K562 (cell line): ENCODE measurements at regions not wholly inside any gene's neighbourhood (a gene's known extent, or its start where the extent isn't known, plus 50 kb on each side); places are given as distances from the start of the nearest gene placed in this dataset.

Experiments used
- ATAC-seq: fragments of 200-7000 bp; cut with Tn5 transposase; 3 replicates; pipeline ENCODE4 v1.9.1; 2020; ENCODE audit warnings: moderate library complexity
- BruUV-seq: library from RNA; stranded (reverse); fragments of 400-500 nt; replicated peaks from 2 replicates; lab custom pipeline; 2021; lab: Mats Ljungman, UMichigan
- CTCF ChIA-PET: fragments of 300-600 bp; formaldehyde crosslinking; extraction: SDS; loops from one replicate; lab custom pipeline; 2021; ENCODE audit warnings: low intra/inter-chr PET ratio; lab: Yijun Ruan, JAX
- POLR2A ChIA-PET: fragments of 300-600, 350-650 bp; sonication (Branson Sonifier 250); formaldehyde crosslinking; extraction: SDS; loops from one replicate; lab custom pipeline; 2021; ENCODE audit warnings: antibody characterized with exemption, inconsistent platforms; lab: Yijun Ruan, JAX
- DNase-seq, 4 experiments: peaks; one replicate each; pipeline versions ENCODE4 v3.0.0 to v3.0.0-alpha.2; 2011 to 2018; ENCODE audit warnings: low spot score in 3 of 4, mixed read lengths in 3 of 4; ENCODE audit errors: extremely low read depth in 1 of 4
- FAIRE-seq: peaks from 2 replicates; lab custom pipeline; 2011; peaks lifted over from hg19 to GRCh38; lab: Jason Lieb, UNC
- H2AFZ ChIP-seq: 2 replicates; pipeline ENCODE4 v1.6.0; 2011; ENCODE audit warnings: low read depth, low read length, control low read depth, inconsistent platforms
- H3K27ac ChIP-seq: fragments of 200-600 bp; 3 replicates; pipeline ENCODE4 v1.8.0; 2011; ENCODE audit warnings: low read depth, mild to moderate bottlenecking, control low read depth, inconsistent platforms, low read length, moderate library complexity, mixed read lengths; ENCODE audit errors: extremely low read depth
- H3K27me3 ChIP-seq, 2 experiments: fragments of 300-600 bp in 1 of 2; 2 replicates in 1 of 2; 3 replicates in 1 of 2; pipeline versions ENCODE4 v1.6.0 to v1.8.0; 2011; ENCODE audit warnings: inconsistent platforms in 2 of 2, low read length in 2 of 2, mild to moderate bottlenecking in 1 of 2, mixed read lengths in 1 of 2, moderate library complexity in 1 of 2; ENCODE audit not compliant: control insufficient read depth in 2 of 2, insufficient read depth in 2 of 2
- H3K36me3 ChIP-seq: fragments of 300-600 bp; 3 replicates; pipeline ENCODE4 v1.8.0; 2011; ENCODE audit warnings: mild to moderate bottlenecking, low read length, inconsistent platforms; ENCODE audit not compliant: control insufficient read depth, insufficient read depth
- H3K4me1 ChIP-seq, 2 experiments: fragments of 200-600 bp in 1 of 2; replicated peaks in 1 of 2; 2 replicates in 1 of 2; 3 replicates in 1 of 2; pipeline versions ENCODE4 v1.5.1 to v1.8.0; 2011; ENCODE audit warnings: inconsistent platforms in 2 of 2, low read length in 2 of 2, mild to moderate bottlenecking in 1 of 2, mixed read lengths in 1 of 2, moderate library complexity in 1 of 2; ENCODE audit not compliant: control insufficient read depth in 2 of 2, insufficient read depth in 2 of 2
- H3K4me2 ChIP-seq: 2 replicates; pipeline ENCODE4 v1.6.1; 2011; ENCODE audit warnings: low read length, control low read depth, inconsistent platforms, mixed read lengths; ENCODE audit not compliant: insufficient read depth
- H3K4me3 ChIP-seq: fragments of 200-600 bp; sonication (generic), shearing (Covaris generic); 2 replicates; pipeline ENCODE4 v1.5.1; 2016; ENCODE audit warnings: control low read depth, inconsistent platforms
- H3K79me2 ChIP-seq: fragments of 200-600 bp; 3 replicates; pipeline ENCODE4 v1.8.0; 2011; ENCODE audit warnings: low read length, inconsistent platforms; ENCODE audit not compliant: control insufficient read depth, insufficient read depth
- H3K9ac ChIP-seq, 2 experiments: 2 replicates each; pipeline versions ENCODE4 v1.6.0 to v1.6.1; 2011; ENCODE audit warnings: low read depth in 2 of 2, low read length in 2 of 2, control low read depth in 1 of 2, inconsistent platforms in 1 of 2, mild to moderate bottlenecking in 1 of 2, mixed read lengths in 1 of 2; ENCODE audit not compliant: insufficient read depth in 1 of 2
- H3K9me1 ChIP-seq: one replicate; pipeline ENCODE4 v1.6.0; 2011; ENCODE audit warnings: inconsistent platforms, mild to moderate bottlenecking, low read length, moderate library complexity; ENCODE audit not compliant: control insufficient read depth, insufficient read depth
- H3K9me3 ChIP-seq: replicated peaks from 2 replicates; pipeline ENCODE4 v1.5.1; 2011; ENCODE audit warnings: low read depth, low read length, inconsistent platforms; ENCODE audit not compliant: control insufficient read depth, insufficient read depth
- H4K20me1 ChIP-seq: replicated peaks from 2 replicates; pipeline ENCODE4 v1.6.1; 2011; ENCODE audit warnings: low read length, inconsistent platforms, mixed read lengths; ENCODE audit not compliant: control insufficient read depth, insufficient read depth
- CBFA2T3 ChIP-seq: fragments of 450-650 bp; IDR thresholded peaks from 2 replicates; pipeline ENCODE4 v1.6.1; 2017
- CREM ChIP-seq: IDR thresholded peaks from 2 replicates; pipeline ENCODE4 v1.6.1; 2014; ENCODE audit warnings: antibody characterized with exemption, low read depth
- CSDE1 ChIP-seq, 2 experiments: fragments of 450-650 bp; IDR thresholded peaks; 2 replicates each; pipeline ENCODE4 v1.6.1; 2016; ENCODE audit warnings: mild to moderate bottlenecking in 1 of 2
- DNMT1 ChIP-seq: fragments of 450-650 bp; IDR thresholded peaks from 2 replicates; pipeline ENCODE4 v1.6.1; 2016; ENCODE audit warnings: antibody characterized with exemption, mild to moderate bottlenecking
- EZH2 ChIP-seq: IDR thresholded peaks from 2 replicates; pipeline ENCODE4 v1.6.1; 2012; ENCODE audit warnings: low read depth, mild to moderate bottlenecking, inconsistent platforms, low read length, borderline replicate concordance
- FOXM1 ChIP-seq, 2 experiments: fragments of 450-650 bp in 1 of 2; sonication (generic) in 1 of 2; formaldehyde crosslinking in 1 of 2; IDR thresholded peaks; 2 replicates each; pipeline versions ENCODE4 v1.6.1 to v1.9.0; 2017 to 2022; ENCODE audit warnings: low read depth in 2 of 2, mild to moderate bottlenecking in 2 of 2, missing genetic modification reagents in 1 of 2, moderate library complexity in 1 of 2
- GTF2B ChIP-seq: IDR thresholded peaks from 2 replicates; pipeline ENCODE4 v1.6.1; 2011; ENCODE audit not compliant: insufficient read length; ENCODE audit errors: extremely low read depth
- GTF2E2 ChIP-seq: fragments of 200-800 bp; sonication (Bioruptor generic); IDR thresholded peaks from 2 replicates; pipeline ENCODE4 v1.6.1; 2016; ENCODE audit warnings: missing genetic modification characterization, missing compliant biosample characterization
- GTF2F1 ChIP-seq: IDR thresholded peaks from 2 replicates; pipeline ENCODE4 v1.6.1; 2011; ENCODE audit warnings: low read depth, low read length, improper control_type of control experiment
- HDAC6 ChIP-seq: IDR thresholded peaks from 2 replicates; pipeline ENCODE4 v1.6.1; 2012; ENCODE audit warnings: low read depth, mild to moderate bottlenecking, control low read depth, inconsistent platforms, low read length, moderate library complexity
- HNRNPH1 ChIP-seq: fragments of 200-400 bp; formaldehyde crosslinking; optimal IDR thresholded peaks from 2 replicates; pipeline ENCODE3; 2017; ENCODE audit warnings: low read depth, mild to moderate bottlenecking, low read length, moderate library complexity
- JUNB ChIP-seq: fragments of 450-650 bp; formaldehyde crosslinking; conservative IDR thresholded peaks from 2 replicates; pipeline ENCODE4 v1.4.0; 2020; ENCODE audit warnings: mild to moderate bottlenecking
- MXD1 ChIP-seq: fragments of 250-450 bp; sonication (Bioruptor Pico); IDR thresholded peaks from 2 replicates; pipeline ENCODE4 v1.8.0; 2021; ENCODE audit warnings: borderline replicate concordance, mild to moderate bottlenecking, moderate library complexity; ENCODE audit not compliant: poor library complexity, severe bottlenecking
- NBN ChIP-seq: fragments of 450-650 bp; IDR thresholded peaks from 2 replicates; pipeline ENCODE4 v1.6.1; 2016; ENCODE audit warnings: low read depth, mild to moderate bottlenecking
- SP2 ChIP-seq: IDR thresholded peaks from 2 replicates; pipeline ENCODE4 v1.6.1; 2011; ENCODE audit warnings: mild to moderate bottlenecking, low read depth, low read length, moderate library complexity; ENCODE audit not compliant: poor library complexity, severe bottlenecking; ENCODE audit errors: extremely low read depth
- SREBF1 ChIP-seq: fragments of 150-350 bp; IDR thresholded peaks from 2 replicates; pipeline ENCODE4 v1.6.1; 2014; ENCODE audit warnings: antibody characterized with exemption, low read depth, low read length, borderline replicate concordance
- ZNF263 ChIP-seq: sonication (generic); formaldehyde crosslinking; IDR thresholded peaks from 2 replicates; pipeline ENCODE4 v1.8.0; 2022; ENCODE audit warnings: mild to moderate bottlenecking, missing genetic modification reagents, borderline replicate concordance
- ZNF316 ChIP-seq: fragments of 450-650 bp; IDR thresholded peaks from 2 replicates; pipeline ENCODE4 v1.6.1; 2016
- ZNF551 ChIP-seq: fragments of 250-450 bp; sonication (Bioruptor Pico); IDR thresholded peaks from 2 replicates; pipeline ENCODE4 v1.5.0; 2021; ENCODE audit warnings: mild to moderate bottlenecking, moderate library complexity
- ZNF589 ChIP-seq: fragments of 200-800 bp; sonication (Bioruptor generic); IDR thresholded peaks from 2 replicates; pipeline ENCODE4 v1.6.1; 2016; ENCODE audit warnings: low read depth, missing genetic modification characterization, missing compliant biosample characterization
- WGBS: fragments of 100-300 bp; shearing (Covaris generic); methylation state at CpG from one replicate; pipeline ENCODE4 v1.1.6; 2016; ENCODE audit warnings: low coverage, mixed read lengths; ENCODE audit not compliant: insufficient coverage; ENCODE audit errors: missing lambda C conversion rate; 5-methylcytosine and 5-hydroxymethylcytosine counted together
- in situ Hi-C: fragments of 300-500 bp; cut with MboI; formaldehyde crosslinking; loops from 4 replicates; pipeline ENCODE4 v1.15.0; 2018; ENCODE audit warnings: inconsistent platforms, mixed read lengths
- intact Hi-C: fragments of 100-400 bp; cut with micrococcal nuclease; formaldehyde crosslinking; loops from 2 replicates; pipeline ENCODE4 v1.14.2; 2022

- no peak overlapping the region for H3K9ac ChIP-seq
- ATAC-seq (no peak), FAIRE-seq (no peak), DNase-seq (no peak)
- no peaks in the 10 kb centered on the region for H3K36me3 ChIP-seq
- TF ChIP-seq SP2 (no peak), CBFA2T3 (no peak), MXD1 (CRISPR knock-in tag) (no peak), GTF2B (no peak), DNMT1 (no peak), HNRNPH1 (no peak), ZNF316 (no peak), ZNF589 (CRISPR knock-in tag) (no peak), JUNB (CRISPR knock-in tag) (no peak), CSDE1 (IDR thresholded peaks at IDR 0.05) (no peak), SREBF1 (no peak), ZNF551 (CRISPR knock-in tag) (no peak), EZH2 (no peak), HDAC6 (no peak), ZNF263 (CRISPR knock-in tag) (no peak), NBN (no peak), CREM (no peak), GTF2E2 (tag) (no peak), GTF2F1 (no peak), FOXM1 (IDR thresholded peaks at IDR 0.05; ENCODE audit: low read depth) (no peak), FOXM1 (CRISPR knock-in tag; IDR thresholded peaks at IDR 0.05; ENCODE audit: low read depth) (no peak)
- POLR2A ChIA-PET = no interaction called here
- no peak overlapping the region for H3K4me2 ChIP-seq
- H3K4me1 ChIP-seq = no peaks in the 10 kb centered on the region
- BruUV-seq = no TSS peak
- in situ Hi-C loops = no loop called here
- no peak overlapping the region for H3K27ac ChIP-seq
- H3K4me3 ChIP-seq = no peak overlapping the region
- no peaks in the 10 kb centered on the region for H3K79me2 ChIP-seq
- no peak overlapping the region for H2AFZ ChIP-seq
- CTCF ChIA-PET = no interaction called here
- 0% methylated on average over 1 of the region's 1 CpG for whole genome bisulfite sequencing
- peaks cover 4 to 20% of the 10 kb centered on the region in 2 experiments; a peak in 3 of 5 replicates for H3K27me3 ChIP-seq
- intact Hi-C loops = no loop called here
- no peaks in the 10 kb centered on the region for H3K9me1 ChIP-seq
- no peaks in the 10 kb centered on the region for H3K9me3 ChIP-seq
- H4K20me1 ChIP-seq = no peaks in the 10 kb centered on the region
These were observed 171.6 kb upstream of the TNP1 start for GRCh38 chr2:217031445-217031844.
